ENCODE measurements at regions not wholly inside any gene's neighbourhood (a gene's known extent, or its start where the extent isn't known, plus 50 kb on each side); places are given as distances from the start of the nearest gene placed in this dataset.

DNA sequence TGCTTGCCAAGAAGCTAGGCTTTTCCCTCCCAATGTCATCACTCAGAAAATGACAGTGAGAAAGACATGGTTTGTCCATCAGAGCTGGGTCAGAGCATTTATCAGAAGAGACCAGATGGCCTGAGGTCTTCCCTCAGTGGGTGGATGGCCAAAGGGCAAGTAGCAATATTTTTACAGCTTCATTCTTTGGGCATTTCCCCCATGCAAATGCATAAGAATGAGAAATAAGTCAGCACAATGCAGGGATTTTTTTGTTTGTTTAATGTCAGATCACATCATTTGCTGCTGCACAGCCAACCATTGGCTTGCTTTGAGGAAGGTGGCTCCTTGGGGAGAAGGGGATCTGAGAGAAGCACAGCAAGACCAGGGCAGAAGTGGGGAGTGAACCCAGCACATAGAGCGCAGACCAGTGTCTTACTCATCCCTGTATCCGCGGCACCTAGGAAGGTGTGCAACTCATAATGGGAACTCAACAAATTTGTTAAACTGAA is 209.6 kb downstream of the SEMA6A start:
- TF ChIP-seq, protein P1, sequence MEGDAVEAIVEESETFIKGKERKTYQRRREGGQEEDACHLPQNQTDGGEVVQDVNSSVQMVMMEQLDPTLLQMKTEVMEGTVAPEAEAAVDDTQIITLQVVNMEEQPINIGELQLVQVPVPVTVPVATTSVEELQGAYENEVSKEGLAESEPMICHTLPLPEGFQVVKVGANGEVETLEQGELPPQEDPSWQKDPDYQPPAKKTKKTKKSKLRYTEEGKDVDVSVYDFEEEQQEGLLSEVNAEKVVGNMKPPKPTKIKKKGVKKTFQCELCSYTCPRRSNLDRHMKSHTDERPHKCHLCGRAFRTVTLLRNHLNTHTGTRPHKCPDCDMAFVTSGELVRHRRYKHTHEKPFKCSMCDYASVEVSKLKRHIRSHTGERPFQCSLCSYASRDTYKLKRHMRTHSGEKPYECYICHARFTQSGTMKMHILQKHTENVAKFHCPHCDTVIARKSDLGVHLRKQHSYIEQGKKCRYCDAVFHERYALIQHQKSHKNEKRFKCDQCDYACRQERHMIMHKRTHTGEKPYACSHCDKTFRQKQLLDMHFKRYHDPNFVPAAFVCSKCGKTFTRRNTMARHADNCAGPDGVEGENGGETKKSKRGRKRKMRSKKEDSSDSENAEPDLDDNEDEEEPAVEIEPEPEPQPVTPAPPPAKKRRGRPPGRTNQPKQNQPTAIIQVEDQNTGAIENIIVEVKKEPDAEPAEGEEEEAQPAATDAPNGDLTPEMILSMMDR (IDR thresholded peaks at IDR 0.05; ENCODE audit: insufficient read depth, low read depth, low read length), result no peak
- no peak for DNase-seq (ENCODE audit: low read depth)
- no peak overlapping the region for H3K4me3 ChIP-seq (ENCODE audit: low read depth, low read length)

DNA sequence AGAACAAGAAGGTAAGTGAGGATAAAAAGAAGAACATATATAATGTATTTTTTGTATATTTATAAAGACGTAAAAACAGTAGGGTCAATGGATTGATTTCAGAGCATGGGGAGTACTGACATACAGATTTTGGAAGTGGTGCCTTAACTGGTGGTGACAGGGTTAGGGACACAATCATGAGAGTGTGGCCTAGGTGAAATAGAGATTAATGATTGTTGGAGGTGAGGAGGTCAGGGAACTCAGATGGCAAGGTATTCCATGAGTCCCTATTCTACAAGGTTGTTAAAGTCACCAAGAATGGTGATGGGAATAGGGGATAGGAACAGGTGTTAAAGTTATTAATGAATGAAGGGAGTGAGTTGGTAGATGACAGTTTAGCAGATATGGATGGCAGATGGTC is 210.8 kb downstream of the SEMA6A start:
- no peak overlapping the region for H3K4me3 ChIP-seq (ENCODE audit: low read depth, low read length)
- TF ChIP-seq, protein P1 (IDR thresholded peaks at IDR 0.05; ENCODE audit: insufficient read depth, low read depth, low read length), result no peak
- no peak for DNase-seq (ENCODE audit: low read depth)

- DNase-seq (ENCODE audit: low read depth), result no peak
- TF ChIP-seq, protein P1 (IDR thresholded peaks at IDR 0.05; ENCODE audit: insufficient read depth, low read depth, low read length), result no peak
- peak overlapping the region; percentile 37 for H3K4me3 ChIP-seq (ENCODE audit: low read depth, low read length)
Measured at GRCh38 chr5:116361979-116362577, 212.5 kb downstream of the SEMA6A start.

DNA sequence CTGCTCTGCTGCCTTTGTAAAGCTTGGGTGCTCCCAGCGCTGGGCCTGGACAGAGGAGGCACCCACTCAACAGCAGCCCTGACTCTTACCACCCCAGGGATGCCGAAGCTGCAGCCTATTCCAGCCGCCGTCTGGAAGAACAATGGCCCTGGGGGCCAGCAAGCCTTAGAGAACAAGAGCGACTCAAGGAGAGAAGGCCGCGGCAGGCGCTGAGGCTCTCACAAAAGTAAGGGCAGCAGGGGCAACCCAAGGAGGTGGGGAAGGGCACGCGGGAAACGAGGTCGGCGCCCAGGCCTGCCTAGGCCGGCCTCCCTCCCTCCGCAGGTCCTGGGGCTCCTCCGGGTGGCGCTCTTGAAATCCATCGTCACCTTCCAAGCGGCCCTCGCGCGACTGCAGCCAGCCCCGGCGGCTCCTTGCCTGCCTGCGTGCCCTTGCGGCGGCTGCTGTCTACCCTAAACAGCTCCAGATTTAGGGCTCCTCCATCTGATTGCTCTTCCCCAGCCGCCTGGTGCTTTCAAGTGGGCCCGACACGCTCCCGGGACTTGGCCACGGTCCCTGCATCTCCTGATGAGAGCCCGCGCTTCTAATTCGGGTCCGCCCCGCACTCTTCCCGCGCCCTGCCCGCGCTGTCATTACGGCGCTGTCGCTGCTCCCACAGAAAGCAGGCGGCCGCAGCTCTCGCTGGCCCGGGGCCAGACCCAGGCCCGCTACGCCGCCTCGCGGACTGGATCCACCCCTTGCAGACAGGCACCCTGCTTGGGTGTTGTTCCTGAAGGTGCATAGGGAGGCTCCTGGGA is 213.3 kb downstream of the SEMA6A start:
- peak; percentile 33 for DNase-seq (ENCODE audit: low read depth)
- H3K4me3 ChIP-seq (ENCODE audit: low read depth, low read length), result peak overlapping the region; percentile 37
- TF ChIP-seq, protein P1 (IDR thresholded peaks at IDR 0.05; ENCODE audit: insufficient read depth, low read depth, low read length), result peak; percentile 28

- H3K4me3 ChIP-seq (ENCODE audit: low read depth, low read length), result no peak overlapping the region
- TF ChIP-seq, protein P1 (IDR thresholded peaks at IDR 0.05; ENCODE audit: insufficient read depth, low read depth, low read length), result no peak
- DNase-seq (ENCODE audit: low read depth), result no peak
Measured at GRCh38 chr5:116360008-116360853, 214.4 kb downstream of the SEMA6A start.

DNA sequence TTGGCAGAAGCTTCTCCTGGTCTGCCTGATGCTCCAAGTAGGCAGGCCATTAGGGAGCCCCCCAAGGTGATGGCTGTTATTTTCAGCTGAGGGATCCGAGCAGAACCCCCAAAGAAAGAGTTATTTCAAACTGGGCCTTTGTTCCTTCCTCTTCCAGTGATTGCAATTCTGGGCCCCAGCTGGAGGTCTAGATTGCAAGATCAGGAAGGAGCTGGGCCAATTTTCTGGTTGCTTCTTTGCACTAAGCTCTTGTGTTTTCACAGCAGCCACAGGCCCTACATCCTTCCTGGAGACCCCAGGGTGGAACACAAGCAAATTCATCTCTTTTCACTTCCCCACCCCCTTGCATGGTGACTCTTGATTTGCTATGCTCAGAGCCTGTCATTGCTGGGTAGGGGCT is 215.0 kb downstream of the SEMA6A start:
- no peak overlapping the region for H3K4me3 ChIP-seq (ENCODE audit: low read depth, low read length)
- TF ChIP-seq, protein P1 (IDR thresholded peaks at IDR 0.05; ENCODE audit: insufficient read depth, low read depth, low read length), result no peak
- DNase-seq (ENCODE audit: low read depth), result no peak

Data from fibroblast of villous mesenchyme (primary cell).